Neural progenitor cell (in vitro differentiated cells): ENCODE measurements at regions not wholly inside any gene's neighbourhood (a gene's known extent, or its start where the extent isn't known, plus 50 kb on each side); places are given as distances from the start of the nearest gene placed in this dataset.
"Not testable (repeated sequence)": the region's sequence is repeated elsewhere in the genome, so short reads cannot be mapped to it uniquely, and the experiment has no call there.

Experiments used
- DNase-seq: peaks from one replicate; pipeline ENCODE4 v3.0.0-alpha.2; 2016; ENCODE audit warnings: low spot score
- H2AFZ ChIP-seq: fragments of 200-600 bp; sonication (generic); replicated peaks from 2 replicates; pipeline ENCODE4 v1.6.1; 2016; ENCODE audit warnings: antibody characterized with exemption
- H3F3A ChIP-seq: fragments of 200-600 bp; sonication (generic); 2 replicates; pipeline ENCODE4 v1.6.1; 2016; ENCODE audit warnings: antibody characterized with exemption, low read depth
- H3K27ac ChIP-seq: fragments of 200-600 bp; sonication (generic); 2 replicates; pipeline ENCODE4 v1.5.1; 2016; ENCODE audit warnings: mild to moderate bottlenecking
- H3K27me3 ChIP-seq: fragments of 200-600 bp; sonication (generic); 2 replicates; pipeline ENCODE4 v1.6.1; 2016; ENCODE audit warnings: mild to moderate bottlenecking, moderate library complexity
- H3K36me3 ChIP-seq: fragments of 200-600 bp; sonication (generic); 2 replicates; pipeline ENCODE4 v1.5.1; 2016
- H3K4me1 ChIP-seq: fragments of 200-600 bp; sonication (generic); 2 replicates; pipeline ENCODE4 v1.6.1; 2016; ENCODE audit warnings: mixed run types
- H3K4me2 ChIP-seq: fragments of 200-600 bp; sonication (generic); 2 replicates; pipeline ENCODE4 v1.6.1; 2016
- H3K4me3 ChIP-seq: fragments of 200-600 bp; sonication (generic); 2 replicates; pipeline ENCODE4 v1.5.1; 2016
- H3K79me2 ChIP-seq: fragments of 200-600 bp; sonication (generic); 2 replicates; pipeline ENCODE4 v1.6.1; 2016; ENCODE audit warnings: low read depth
- H3K9ac ChIP-seq: fragments of 200-600 bp; sonication (generic); 2 replicates; pipeline ENCODE4 v1.6.1; 2016
- H3K9me3 ChIP-seq: fragments of 200-600 bp; sonication (generic); 2 replicates; pipeline ENCODE4 v1.5.1; 2016; ENCODE audit warnings: low read depth
- H4K20me1 ChIP-seq: fragments of 200-600 bp; sonication (generic); 2 replicates; pipeline ENCODE4 v1.6.1; 2016; ENCODE audit warnings: low read depth
- H3K27ac Mint-ChIP-seq: 3 replicates; pipeline ENCODE4 v1.8.0; 2021; ENCODE audit warnings: mixed read lengths
- H3K27me3 Mint-ChIP-seq: 2 replicates; pipeline ENCODE4 v1.8.0; 2022; ENCODE audit warnings: low read depth, mild to moderate bottlenecking, inconsistent platforms, moderate library complexity, mixed read lengths; ENCODE audit not compliant: insufficient read depth
- H3K36me3 Mint-ChIP-seq: 3 replicates; pipeline ENCODE4 v1.8.0; 2021; ENCODE audit warnings: mixed read lengths
- H3K4me1 Mint-ChIP-seq: 3 replicates; pipeline ENCODE4 v1.8.0; 2021; ENCODE audit warnings: mixed read lengths
- H3K4me3 Mint-ChIP-seq: 3 replicates; pipeline ENCODE4 v1.8.0; 2021; ENCODE audit warnings: mild to moderate bottlenecking, moderate library complexity, mixed read lengths
- H3K9me3 Mint-ChIP-seq: 3 replicates; pipeline ENCODE4 v1.8.0; 2020; ENCODE audit warnings: mixed read lengths
- EZH2 ChIP-seq: fragments of 200-600 bp; sonication (generic); IDR thresholded peaks from 2 replicates; pipeline ENCODE4 v1.6.1; 2017; ENCODE audit warnings: antibody characterized with exemption, mild to moderate bottlenecking, moderate library complexity
- EZH2phosphoT487 ChIP-seq: fragments of 200-600 bp; sonication (generic); IDR thresholded peaks from 2 replicates; pipeline ENCODE4 v1.6.1; 2017; ENCODE audit warnings: antibody characterized with exemption
- TF ChIP-seq, protein P1 (sequence below): fragments of 200-600 bp; sonication (generic); IDR thresholded peaks from 2 replicates; pipeline ENCODE4 v1.5.1; 2017; ENCODE audit warnings: antibody characterized with exemption, mild to moderate bottlenecking

DNA sequence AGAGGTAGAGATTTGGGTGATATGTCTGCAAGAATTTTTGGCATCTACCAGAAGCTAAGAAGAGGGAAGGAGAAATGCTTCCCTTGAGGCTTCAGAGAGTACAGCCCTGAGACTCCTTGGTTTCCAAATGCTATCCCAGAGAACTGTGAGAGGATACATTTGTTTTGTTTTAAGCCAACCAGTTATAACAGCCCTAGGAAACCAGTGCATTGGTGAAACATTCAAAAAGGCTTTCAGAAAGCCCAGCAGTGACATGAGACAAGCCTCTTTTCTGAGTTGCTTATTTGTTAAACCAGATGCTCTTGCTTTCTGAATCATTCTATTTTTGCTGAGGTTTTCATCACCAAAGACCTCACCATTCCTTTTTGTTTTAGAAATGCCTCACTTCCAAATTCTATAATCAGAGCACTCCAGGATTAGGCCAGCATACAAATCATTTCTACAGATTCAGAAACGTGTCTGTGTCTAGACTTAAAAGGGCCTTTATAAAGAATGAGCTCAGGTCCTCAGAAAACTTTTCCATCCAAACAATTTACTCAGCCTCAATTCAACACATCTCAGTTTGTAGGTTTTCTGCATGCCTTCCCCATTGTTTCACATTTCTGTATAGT lies 1617.8 kb upstream of the FLRT2 start:
- peaks cover 2% of the 10 kb centered on the region for H3K9me3 Mint-ChIP-seq
- TF ChIP-seq EZH2phosphoT487 (no peak), EZH2 (no peak)
- TF ChIP-seq, protein P1, sequence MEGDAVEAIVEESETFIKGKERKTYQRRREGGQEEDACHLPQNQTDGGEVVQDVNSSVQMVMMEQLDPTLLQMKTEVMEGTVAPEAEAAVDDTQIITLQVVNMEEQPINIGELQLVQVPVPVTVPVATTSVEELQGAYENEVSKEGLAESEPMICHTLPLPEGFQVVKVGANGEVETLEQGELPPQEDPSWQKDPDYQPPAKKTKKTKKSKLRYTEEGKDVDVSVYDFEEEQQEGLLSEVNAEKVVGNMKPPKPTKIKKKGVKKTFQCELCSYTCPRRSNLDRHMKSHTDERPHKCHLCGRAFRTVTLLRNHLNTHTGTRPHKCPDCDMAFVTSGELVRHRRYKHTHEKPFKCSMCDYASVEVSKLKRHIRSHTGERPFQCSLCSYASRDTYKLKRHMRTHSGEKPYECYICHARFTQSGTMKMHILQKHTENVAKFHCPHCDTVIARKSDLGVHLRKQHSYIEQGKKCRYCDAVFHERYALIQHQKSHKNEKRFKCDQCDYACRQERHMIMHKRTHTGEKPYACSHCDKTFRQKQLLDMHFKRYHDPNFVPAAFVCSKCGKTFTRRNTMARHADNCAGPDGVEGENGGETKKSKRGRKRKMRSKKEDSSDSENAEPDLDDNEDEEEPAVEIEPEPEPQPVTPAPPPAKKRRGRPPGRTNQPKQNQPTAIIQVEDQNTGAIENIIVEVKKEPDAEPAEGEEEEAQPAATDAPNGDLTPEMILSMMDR, result no peak
- H3K27ac Mint-ChIP-seq, result no peak overlapping the region

DNA sequence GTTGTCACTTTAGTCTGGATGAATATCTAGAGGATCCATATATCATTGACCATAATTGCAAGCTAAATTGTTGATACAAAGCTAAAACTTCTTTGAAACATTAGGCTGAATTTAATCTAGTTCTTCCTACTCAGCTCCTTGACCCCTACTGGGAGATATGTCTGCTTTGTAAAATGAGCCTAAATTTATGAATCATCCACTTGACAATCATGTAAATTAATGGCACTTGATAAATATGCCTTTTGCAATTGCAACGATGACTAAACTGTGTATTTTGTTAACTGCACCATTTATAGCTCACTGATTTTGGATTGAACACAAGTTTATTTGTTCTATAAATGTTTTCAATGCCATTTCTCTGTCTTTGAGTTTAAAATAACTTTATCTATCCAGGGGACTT lies 1616.5 kb upstream of the FLRT2 start:
- H2AFZ ChIP-seq, result no peak overlapping the region
- DNase-seq, result no peak
- peaks cover 2% of the 10 kb centered on the region for H3K9me3 Mint-ChIP-seq

More for the DNA sequence above, 1617.8 kb upstream of the FLRT2 start:
- H3K4me3 Mint-ChIP-seq, result no peak overlapping the region
- peaks cover 14% of the 10 kb centered on the region for H3K4me1 ChIP-seq
- no peak overlapping the region for H3K4me3 ChIP-seq
- no peaks in the 10 kb centered on the region for H3K27me3 Mint-ChIP-seq
- H3K9ac ChIP-seq, result no peak overlapping the region
- H3F3A ChIP-seq, result no peaks in the 10 kb centered on the region
- no peaks in the 10 kb centered on the region for H3K36me3 ChIP-seq
- H3K36me3 Mint-ChIP-seq, result no peaks in the 10 kb centered on the region
- H3K4me1 Mint-ChIP-seq, result peaks cover 6% of the 10 kb centered on the region
- H3K27ac ChIP-seq, result no peak overlapping the region
- no peaks in the 10 kb centered on the region for H3K27me3 ChIP-seq
- no peaks in the 10 kb centered on the region for H3K9me3 ChIP-seq
- no peak for DNase-seq
- H2AFZ ChIP-seq, result peak overlapping the region; percentile 89
- no peak overlapping the region for H3K4me2 ChIP-seq
- H3K79me2 ChIP-seq, result no peaks in the 10 kb centered on the region
- no peaks in the 10 kb centered on the region for H4K20me1 ChIP-seq

DNA sequence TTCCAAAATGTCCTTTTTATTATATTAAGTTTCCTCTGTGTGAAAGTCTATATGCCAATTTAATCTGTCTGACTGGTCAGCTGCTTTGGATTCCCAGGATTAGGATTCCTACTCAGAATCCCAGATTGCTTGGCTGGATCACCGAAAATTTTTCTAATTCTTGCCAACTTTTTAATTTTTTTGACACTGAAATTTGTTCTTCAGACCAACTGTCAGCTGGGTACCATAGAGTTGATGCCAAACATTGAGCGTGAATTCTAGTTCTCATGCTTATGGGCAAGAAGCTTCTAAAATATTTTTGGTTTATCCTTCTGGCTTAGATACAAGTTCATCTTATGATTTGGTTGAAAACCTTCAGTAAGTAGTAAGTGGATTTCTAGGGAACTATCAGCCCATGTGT lies 1611.4 kb upstream of the FLRT2 start:
- Histone ChIP-seq H3K4me1 (no peaks in the 10 kb centered on the region), H3K9me3 (no peaks in the 10 kb centered on the region), H3K36me3 (no peaks in the 10 kb centered on the region), H3K79me2 (no peaks in the 10 kb centered on the region), H3F3A (no peaks in the 10 kb centered on the region), H3K4me2 (no peak overlapping the region), H3K27ac (no peak overlapping the region), H3K9ac (no peak overlapping the region), H3K27me3 (no peaks in the 10 kb centered on the region), H3K4me3 (no peak overlapping the region), H2AFZ (no peak overlapping the region), H4K20me1 (no peaks in the 10 kb centered on the region)
- no peak for DNase-seq
- no peaks in the 10 kb centered on the region for H3K36me3 Mint-ChIP-seq
- no peaks in the 10 kb centered on the region for H3K27me3 Mint-ChIP-seq
- H3K4me3 Mint-ChIP-seq, result no peak overlapping the region
- H3K9me3 Mint-ChIP-seq, result no peaks in the 10 kb centered on the region
- TF ChIP-seq EZH2phosphoT487, result no peak
- TF ChIP-seq, protein P1, result no peak
- TF ChIP-seq EZH2, result no peak
- no peak overlapping the region for H3K27ac Mint-ChIP-seq
- H3K4me1 Mint-ChIP-seq, result no peaks in the 10 kb centered on the region

More for the DNA sequence above, 1616.5 kb upstream of the FLRT2 start:
- H3K9me3 ChIP-seq, result no peaks in the 10 kb centered on the region
- H3K9ac ChIP-seq, result no peak overlapping the region
- no peaks in the 10 kb centered on the region for H3F3A ChIP-seq
- no peak overlapping the region for H3K4me3 ChIP-seq
- H3K79me2 ChIP-seq, result no peaks in the 10 kb centered on the region
- no peak overlapping the region for H3K4me2 ChIP-seq
- TF ChIP-seq EZH2phosphoT487 (no peak), EZH2 (no peak)
- TF ChIP-seq, protein P1, result no peak
- Mint-ChIP-seq H3K4me1 (peaks cover 6% of the 10 kb centered on the region), H3K27me3 (no peaks in the 10 kb centered on the region), H3K27ac (no peak overlapping the region), H3K36me3 (no peaks in the 10 kb centered on the region), H3K4me3 (no peak overlapping the region)
- no peaks in the 10 kb centered on the region for H3K27me3 ChIP-seq
- no peaks in the 10 kb centered on the region for H3K36me3 ChIP-seq
- H4K20me1 ChIP-seq, result no peaks in the 10 kb centered on the region
- no peak overlapping the region for H3K27ac ChIP-seq
- peaks cover 14% of the 10 kb centered on the region for H3K4me1 ChIP-seq

DNA sequence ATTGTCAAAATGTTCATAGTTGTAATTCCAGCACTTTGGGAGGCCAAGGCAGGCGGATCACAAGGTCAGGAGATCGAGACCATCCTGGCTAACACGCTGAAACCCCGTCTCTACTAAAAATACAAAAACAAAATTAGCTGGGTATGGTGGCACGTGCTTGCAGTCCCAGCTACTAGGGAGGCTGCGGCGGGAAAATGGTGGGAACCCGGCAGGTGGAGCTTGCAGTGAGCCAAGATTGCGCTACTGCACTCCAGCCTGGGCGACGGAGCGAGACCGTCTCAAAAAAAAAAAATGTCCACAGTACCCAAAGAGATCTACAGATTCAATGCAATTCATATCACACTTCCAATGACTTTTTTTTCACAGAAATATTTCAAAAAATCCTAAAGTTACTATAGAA lies 1610.3 kb upstream of the FLRT2 start:
- not testable (repeated sequence) for H3K4me1 Mint-ChIP-seq

More for the DNA sequence above, 1610.3 kb upstream of the FLRT2 start:
- H3K36me3 ChIP-seq, DNase-seq, H3K27ac Mint-ChIP-seq, H3K36me3 Mint-ChIP-seq, H3K27me3 Mint-ChIP-seq, H3K79me2 ChIP-seq, H4K20me1 ChIP-seq, H3K4me3 Mint-ChIP-seq, H3K9me3 Mint-ChIP-seq, H3K4me3 ChIP-seq, H3K27ac ChIP-seq, H3F3A ChIP-seq, H2AFZ ChIP-seq, H3K4me2 ChIP-seq, H3K4me1 ChIP-seq, H3K27me3 ChIP-seq, H3K9me3 ChIP-seq, H3K9ac ChIP-seq: not testable (repeated sequence)
